Stimulated activated CD4-positive, alpha-beta T cell treated with anti-CD3 and anti-CD28 coated beads, Interleukin-2, amount 100 ng/mL, for 48 hours (primary cell): ENCODE measurements at regions not wholly inside any gene's neighbourhood (a gene's known extent, or its start where the extent isn't known, plus 50 kb on each side); places are given as distances from the start of the nearest gene placed in this dataset.

Experiments used
- DNase-seq, 2 donors: peaks; one replicate each; pipeline ENCODE4 v3.0.0-alpha.2; 2020

DNA sequence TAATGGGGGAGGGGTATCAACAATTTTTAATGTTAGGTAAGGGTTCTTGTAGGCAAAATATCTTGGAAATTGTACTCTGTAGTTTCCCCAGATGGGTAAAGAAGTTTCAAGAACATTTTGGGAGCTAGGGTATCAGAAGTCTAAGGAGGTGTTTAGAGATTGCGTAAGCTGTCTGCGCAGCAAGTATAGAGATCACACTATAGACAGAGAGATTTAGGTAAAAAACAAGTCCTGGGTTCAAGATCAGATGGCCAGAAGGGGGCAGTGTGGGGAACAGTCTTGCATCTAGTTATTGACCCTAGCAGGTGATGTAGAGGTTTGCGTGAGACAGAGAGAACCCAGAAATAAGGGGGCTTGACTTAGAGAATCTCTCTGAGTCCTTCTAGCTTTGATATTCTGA, 80.8 kb downstream of the S1PR1 start:
- DNase-seq: no peak

DNA sequence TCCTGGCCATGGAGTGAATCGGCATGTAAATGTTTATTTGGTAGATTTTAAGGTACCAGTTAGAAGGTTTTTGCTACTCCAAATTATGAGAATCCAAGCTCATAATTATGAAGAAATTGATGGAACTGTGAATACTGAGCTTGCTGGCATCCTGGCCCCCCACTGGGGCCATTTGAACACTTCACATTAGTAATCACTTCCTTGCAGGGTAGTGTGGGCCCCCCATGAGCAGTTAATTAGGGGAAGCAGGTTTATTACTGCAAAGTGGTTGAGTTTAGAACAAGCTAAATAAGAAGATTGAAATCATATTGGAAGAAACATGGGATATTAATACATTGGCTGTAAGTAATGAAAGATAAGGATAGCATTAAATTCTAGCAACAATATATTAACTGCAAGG, 86.7 kb downstream of the S1PR1 start:
- no peak for DNase-seq

DNA sequence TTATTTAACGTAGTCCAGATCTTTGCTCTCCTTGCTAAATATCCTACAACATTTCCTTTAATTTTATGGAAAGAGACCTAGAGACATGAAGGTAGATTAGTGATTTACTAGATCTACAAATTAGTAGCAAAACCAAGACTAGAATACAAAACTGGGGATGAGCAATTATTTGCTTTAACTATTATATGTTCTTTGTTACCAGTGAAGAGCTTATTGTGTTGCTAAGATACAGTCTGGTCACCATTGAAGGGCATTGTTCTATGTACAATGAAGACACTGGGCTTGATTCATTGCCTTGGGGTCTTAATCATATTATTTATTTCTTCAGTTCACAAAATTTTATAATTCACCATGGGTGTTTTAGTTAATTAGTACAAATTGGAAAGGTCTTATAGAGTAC, 88.3 kb downstream of the S1PR1 start:
- no peak for DNase-seq

DNA sequence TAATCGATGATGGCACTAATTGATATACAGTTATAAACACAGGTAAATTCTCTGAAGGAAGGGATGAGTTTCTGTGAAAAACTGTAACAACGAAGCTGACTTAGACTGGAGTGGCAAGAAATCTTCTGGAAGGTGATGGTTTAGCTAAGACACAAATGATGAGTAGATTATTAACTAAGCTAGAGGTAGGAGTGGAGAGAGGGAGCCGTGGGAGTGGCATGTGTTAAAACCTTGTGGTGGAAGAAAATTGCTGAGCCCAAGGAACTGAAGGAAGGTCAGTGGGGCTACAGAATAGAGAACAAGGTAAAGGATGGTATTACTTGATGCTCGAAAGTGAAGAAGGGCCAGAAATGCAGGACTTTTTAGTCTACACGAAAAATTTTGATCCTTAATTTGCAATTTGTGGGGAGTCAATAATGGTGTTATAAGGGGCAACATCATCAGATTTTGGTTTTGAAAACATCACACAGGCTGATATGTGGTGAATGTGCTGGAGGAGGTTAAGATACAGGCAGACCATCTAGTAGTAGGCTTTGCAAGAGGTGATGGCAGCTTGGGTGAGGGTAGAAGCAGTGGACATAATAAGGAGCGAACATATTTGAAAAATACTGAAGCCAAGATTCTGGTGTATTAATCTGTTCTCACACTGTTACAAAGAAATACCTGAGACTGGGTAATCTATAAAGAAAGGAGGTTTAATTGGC, 93.8 kb downstream of the S1PR1 start:
- no peak for DNase-seq

DNA sequence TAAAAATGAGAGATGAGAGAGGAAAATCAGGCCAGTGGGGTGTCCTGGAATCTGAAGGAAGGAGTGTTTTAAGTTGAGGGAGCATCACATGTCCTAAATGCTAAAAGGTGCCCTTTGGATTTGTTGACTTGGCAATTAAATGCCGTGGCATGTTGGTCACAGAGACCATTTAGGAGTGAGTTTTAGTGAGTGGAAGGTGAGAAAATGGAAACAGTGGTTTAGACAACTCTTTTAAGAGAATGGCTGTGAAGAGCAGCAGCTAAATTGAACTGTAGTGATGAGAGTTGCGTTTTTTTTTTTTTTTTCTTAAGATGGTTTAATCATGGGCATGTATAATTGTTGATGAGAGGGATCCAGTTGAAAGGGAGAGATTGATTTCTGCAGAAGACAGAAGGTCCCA, 95.0 kb downstream of the S1PR1 start:
- no peak for DNase-seq

DNA sequence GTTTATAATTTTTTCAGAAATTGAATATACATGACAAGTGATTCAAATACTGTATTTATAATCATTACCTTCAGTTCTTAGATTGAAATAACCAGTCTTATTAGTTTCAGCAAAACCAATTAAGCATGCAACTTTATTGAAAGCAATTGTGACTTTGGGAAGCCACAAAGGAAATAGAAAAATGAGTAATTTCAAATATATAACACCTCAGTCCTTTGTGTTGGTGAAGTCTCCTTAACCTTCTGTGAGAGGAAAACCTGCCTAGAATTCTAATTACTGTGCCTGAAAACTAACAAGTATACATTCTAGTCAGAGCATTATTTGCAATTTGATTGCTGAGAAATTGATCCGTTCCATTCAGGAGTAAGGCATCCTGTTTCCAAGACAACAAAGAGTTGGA, 95.8 kb downstream of the S1PR1 start:
- no peak for DNase-seq

DNA sequence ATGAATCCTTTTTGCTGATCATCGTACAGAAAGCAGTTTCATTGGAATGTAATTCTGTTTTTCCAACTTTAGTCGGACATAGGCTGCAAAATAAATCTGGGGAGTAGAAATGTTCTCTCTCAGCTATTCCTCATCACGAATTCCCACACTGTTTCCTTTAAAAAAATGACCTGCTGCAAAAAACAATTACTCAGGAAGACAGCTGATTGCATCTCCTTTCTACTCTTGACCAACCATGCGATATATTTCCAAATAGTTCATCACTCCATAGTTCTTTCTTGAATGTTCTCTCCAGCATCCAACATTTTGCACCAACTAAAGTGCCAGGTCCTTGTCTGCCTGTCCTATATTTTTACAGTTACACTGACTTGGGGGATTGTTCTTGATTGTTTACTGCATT, 96.4 kb downstream of the S1PR1 start:
- no peak for DNase-seq

DNA sequence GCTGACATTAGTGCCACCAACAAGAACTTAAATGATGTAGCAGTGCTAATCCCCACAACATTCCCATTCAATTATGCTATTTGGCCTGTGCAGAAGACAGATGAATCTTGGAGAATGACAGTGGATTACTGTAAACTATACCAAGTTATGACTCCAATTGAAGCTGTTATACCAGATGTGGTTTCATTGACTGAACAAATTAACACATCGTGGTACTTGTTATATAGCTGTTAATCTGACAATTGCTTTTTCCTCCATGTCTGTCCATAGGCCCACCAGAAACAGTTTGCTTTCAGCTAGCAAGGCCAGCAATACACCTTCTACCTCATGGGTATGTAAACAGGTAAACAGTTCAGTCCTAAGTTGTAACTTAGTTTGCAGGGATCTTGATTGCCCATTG, 101.1 kb downstream of the S1PR1 start:
- DNase-seq: no peak

DNA sequence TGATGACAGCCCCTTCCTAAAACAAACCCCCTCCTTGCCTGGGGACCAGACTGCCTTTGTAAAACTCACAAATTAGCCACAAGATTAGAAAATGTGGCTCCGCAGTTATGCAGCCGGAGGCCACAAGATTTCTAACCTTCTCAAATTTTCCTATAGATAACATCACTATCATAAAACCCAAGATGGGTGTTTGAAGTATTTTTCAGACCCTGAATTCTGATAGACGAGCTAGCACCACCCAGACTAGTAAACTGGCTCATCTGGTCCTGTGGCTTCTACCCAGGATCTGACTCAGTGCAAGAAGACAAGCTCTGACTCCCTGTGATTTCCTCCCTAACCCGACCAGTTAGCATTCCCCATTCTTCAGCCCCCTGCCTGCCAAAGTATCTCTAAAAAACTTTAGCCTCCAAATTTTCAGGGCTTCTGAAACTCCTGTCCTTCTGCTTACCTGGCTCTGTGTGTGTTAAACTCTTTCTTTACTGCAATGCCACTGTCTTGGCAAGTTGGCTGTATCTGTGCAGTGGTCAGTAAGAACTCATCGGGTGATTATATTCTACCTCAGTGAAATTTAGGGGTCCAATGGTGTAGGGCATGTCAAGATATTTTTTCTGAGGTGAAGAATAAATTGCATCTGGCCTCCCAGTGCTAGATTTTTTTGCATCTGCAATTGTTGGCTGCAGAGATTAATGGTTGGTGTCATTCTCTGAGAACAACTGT, 102.1 kb downstream of the S1PR1 start:
- no peak for DNase-seq

DNA sequence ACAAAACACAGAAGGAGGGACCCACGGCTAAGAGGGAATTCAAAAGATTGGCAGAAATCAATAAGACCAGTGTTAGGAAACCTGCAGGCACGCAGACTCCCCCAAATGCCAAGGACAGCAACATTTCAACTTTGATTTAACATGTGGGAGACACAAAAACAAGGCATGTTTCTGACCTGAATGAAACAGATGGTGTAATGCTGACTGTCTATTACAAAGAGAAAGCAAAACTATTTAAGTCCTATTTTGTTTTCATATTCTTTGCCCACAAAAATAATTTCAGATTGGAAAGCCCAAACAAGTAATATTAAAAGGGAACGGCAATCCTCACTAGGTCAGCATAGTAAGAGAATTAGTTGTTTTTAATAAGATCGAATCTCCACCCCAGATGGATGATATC, 107.9 kb downstream of the S1PR1 start:
- DNase-seq: no peak

DNA sequence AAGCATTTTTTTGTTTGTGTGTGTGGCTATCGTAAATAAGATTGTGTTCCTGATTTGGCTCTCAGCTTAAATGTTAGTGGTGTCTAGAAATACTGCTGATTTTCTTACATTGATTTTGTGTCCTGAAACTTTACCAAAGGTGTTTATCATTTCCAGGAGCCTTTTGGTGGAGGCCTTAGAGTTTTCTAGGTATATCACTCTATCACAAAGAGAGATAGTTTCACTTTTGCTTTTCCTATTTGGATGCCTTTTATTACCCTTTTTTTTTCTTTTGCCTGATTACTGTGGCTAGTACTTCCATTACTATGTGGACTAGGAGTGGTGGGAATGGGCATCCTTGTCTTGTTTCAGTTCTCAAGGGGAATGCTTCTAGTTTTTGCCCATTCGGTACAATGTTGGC, 109.6 kb downstream of the S1PR1 start:
- DNase-seq: no peak

DNA sequence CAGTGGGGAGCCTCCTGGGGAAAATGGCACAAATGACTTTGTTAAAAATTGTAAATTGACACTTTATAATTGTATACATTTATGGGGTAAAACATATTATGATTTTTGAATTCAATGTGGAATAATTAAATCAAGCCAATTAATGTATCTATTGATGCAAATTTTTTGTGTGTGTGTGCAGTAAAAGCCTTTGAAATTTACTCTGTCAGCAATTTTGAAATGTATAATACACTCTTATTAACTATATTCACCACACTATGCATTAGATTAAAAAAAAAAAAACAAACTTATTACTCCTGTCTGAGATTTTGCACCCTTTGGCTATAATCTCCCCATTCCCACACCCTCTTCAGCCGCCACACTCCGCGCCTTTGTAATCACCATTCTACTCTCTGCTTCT, 119.2 kb downstream of the S1PR1 start:
- no peak for DNase-seq

DNA sequence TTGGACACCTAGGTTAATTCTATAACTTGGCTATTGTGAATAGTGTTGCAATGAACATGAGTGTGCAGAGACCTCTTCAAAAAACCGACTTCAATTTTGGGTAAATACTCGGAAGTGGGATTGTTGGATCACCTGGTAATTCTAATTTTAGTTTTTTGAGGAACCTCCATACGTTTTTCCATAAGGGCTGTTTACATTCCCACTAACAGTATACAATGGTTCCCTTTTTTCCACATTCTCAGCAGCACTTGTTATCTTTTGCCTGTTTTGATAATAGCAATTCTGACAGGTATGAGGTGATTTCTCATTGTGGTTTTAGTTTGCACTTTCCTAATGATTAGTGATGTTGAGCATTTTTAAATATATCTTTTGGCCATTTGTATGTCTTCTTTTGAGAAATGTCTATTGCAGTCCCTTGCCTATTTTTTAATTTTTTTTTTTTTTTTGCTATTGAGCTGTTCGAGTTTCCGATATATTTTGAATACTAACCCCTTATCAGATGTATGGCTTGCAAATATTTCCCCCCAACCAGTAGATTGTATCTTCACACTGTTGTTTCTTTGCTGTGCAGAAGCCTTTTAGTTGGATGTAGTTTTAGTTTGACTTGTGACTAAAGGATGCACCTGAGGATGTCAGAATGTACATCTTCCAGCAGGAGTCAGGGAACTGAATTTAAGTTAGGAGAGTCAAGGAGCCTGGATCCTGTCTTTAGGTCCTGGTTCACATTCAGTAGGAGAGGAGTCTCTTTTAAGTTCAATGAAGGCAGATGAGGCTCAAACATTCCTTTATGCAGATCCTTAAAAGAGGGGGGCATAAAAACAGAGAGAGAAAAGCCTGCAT, 120.0 kb downstream of the S1PR1 start:
- DNase-seq: no peak

DNA sequence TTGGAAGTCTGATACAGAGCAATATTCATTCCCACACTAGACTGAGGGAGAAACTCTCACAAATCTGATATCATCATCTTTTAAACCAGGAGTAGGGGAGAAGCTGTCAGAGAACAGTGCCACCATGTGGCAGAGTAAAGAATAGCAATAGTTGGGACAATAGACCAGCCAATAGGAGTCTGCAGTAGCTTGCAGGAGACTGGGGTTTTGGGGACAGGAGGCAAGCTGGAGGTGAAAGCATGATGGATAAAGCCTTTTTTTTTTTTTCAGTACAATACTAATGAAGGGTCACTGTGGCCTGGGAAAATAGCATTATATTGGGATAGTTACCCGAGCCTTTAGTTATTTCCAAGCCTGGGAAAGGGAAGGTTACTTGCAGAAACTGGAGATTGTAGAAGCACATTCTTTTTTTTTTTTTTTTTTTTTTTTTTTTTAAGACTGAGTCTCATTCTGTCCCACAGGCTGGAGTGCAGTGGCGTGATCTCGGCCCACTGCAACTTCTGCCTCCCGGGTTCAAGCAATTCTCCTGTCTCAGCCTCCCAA, 120.7 kb downstream of the S1PR1 start:
- peak; percentile 67 to 72 for DNase-seq

DNA sequence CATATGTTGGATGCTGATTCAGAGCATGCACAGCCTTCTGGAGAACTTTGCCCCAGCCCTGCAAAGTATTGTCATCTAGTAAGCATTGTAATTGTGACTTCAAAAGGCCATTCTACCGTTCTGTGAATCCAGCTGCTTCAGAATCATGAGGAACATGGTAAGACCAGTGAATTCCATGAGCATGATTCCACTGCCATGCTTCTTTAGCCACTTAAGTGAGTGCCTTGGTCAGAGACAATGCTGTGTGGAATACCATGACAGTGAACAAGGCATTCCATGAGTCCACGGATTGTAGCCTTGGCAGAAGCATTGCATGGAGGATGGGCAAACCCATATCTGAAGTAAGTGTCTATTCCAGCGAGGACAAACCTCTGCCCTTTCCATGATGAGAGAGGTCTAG, 123.7 kb downstream of the S1PR1 start:
- DNase-seq: no peak

DNA sequence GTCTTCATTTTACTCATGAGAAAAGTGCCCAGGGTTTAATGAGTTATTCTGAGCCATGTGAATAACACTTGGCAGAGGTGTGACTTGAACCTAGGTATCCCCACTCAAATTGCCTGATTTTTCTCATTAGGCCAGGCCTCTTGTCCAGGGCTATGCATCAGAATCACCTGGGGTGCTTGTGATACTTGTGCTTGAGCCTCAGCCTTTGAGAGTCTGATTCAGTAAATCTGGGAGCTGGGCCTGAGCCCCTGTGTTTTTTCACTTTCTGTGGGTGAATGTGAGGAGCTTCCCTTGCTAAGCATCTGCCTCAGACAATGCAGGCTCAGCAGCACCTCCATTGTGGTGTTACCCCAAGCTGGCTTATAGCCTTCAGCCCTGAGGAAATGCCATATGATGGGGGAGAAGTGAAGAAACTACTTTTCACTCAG, 127.1 kb downstream of the S1PR1 start:
- DNase-seq: no peak

DNA sequence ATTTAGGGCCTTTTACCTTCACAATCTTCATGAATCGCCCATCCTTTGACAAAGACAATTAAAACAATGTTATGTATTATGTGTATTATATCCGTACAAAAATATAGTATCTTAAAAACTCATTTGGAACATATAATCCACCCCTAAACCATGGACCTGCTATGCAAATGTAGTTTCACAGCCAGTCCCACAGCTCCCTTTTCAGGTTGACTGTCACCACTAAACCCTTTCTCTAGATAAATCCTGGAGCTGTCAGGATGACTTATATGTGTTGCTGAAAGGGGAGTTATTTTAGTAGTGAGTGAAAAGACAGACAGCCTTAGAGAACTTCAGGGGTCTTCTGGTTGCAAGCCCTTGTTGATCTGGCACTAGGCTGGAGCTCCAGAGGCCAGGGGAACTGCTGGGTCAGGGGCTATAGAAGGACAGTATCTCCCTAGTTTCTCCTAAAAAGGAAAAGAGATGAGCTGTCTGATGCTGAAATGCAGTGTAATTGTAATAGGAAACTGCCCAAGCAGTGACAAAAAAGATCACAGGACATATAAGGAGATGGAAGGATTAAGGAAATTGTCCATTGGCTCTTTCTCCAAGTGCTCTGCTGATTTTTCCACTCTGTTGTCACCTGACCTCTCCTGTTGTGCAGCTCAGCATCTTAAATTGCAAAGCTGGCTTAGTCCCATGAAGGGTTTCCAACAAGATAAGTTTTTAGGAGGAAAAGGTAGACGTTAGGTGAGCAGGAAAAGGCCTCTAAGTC, 127.7 kb downstream of the S1PR1 start:
- DNase-seq: no peak

DNA sequence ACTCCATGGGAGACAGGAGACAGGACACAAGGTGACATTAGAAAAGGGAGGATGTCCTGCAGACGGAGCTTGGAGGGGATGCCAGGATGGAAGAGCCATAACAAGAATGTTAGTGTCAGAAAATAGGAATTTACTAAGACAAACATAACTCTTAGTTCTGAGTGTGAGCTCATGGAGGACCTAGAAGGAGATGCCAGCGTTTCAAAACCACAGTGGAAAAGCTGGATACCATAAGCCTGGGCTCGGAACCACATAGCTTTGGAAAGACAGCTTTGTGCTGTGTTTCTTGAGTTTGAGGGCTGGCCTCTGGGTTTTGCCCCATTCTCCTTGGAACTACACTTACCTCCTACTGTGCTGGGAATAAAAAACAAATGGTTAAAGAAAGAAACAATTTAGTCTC, 128.4 kb downstream of the S1PR1 start:
- DNase-seq: no peak

DNA sequence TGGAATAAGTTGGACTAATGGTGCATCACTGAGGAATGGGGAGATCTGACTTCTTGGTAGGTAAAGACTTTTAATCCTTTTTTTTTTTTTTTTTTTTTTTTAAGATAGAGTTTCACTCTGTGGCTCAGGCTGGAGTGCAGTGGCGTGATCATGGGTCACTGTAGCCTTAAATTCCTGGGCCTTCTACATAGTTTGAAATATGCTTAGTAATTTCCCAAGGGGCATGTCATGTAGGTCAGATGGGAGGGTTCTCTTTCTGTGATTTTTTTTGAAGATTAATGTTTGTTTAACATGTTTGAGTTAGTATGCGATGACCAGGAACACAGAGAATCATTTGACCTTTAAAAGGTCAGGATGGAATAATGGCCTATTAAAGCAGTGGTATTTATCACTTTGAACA, 129.1 kb downstream of the S1PR1 start:
- no peak for DNase-seq

DNA sequence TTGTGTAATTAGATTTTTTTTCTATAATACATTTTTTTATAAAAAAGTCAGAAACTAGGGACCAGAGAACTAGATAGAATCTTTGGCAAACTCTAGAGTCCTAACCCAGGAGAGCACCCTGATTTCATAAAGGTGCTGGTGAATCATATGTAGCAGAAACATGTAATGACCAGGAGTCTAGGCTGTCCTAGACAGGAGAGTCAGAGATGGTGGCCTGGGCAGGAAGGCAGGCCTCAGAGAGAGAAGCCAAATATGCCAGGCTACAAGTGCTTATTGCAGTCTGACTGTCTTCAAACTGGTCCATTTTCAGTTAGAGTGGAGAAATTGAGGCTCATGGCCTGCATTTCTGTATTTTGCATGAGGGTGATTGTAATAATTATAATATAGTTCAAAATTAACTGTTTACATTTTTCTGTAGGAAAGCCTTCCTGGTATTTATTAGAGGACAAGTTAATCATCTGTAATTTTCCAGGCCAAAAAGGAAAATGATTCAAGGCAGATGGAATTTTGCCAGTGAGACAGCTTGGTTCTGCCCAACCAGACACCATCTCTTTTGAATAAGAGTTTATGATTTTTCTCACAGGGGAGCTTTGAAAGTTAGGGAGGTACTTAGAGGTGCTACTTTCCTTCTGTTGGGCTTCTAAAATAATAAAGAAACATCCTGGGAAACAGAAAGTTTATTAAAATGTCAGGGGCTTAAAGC, 129.8 kb downstream of the S1PR1 start:
- DNase-seq: no peak

DNA sequence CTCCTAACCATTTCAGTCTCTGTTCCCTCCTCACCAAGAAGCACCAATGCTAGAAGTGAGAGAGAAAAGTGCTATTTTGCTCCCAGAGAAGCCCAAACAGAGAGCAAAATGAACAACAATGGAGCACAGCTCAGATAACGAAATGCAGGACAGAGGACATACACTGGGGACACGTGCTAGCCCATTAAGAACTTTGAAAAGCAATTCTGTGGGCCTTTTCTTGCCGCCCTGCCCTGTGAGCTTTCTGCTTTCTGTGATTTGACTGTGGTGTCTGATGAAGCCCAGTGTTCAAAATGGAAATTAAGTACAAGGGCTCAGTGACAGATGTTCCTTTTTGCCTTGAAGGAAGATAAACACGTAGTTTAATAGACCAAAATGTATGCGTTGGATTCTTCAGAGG, 130.8 kb downstream of the S1PR1 start:
- no peak for DNase-seq

DNA sequence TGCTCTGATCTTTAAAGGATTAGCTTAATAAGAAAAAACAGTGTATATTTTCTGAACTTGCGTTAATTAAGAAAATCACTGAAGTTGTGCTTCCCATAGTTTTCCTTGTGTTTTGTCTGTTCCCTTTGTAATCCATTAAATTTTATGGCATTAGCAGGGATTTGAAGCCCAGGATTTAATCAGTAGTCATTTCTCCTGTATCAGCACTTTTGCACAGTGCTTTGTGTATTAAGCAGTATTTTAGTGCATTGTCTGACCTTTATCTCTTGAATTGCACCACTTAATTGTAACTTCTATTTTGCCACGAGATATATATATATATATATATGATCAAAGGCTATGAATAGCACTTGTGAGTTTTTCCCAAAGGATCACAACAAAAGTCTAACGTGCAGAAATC, 133.7 kb downstream of the S1PR1 start:
- DNase-seq: no peak
